HG03439 (cell line): ENCODE measurements at regions not wholly inside any gene's neighbourhood (a gene's known extent, or its start where the extent isn't known, plus 50 kb on each side); places are given as distances from the start of the nearest gene placed in this dataset.

Source experiments
- ATAC-seq: cut with Tn5 transposase; IDR thresholded peaks from one replicate; pipeline ENCODE4 v1.9.1; 2021; ENCODE audit warnings: mild to moderate bottlenecking, moderate library complexity; ENCODE audit not compliant: unreplicated experiment

DNA sequence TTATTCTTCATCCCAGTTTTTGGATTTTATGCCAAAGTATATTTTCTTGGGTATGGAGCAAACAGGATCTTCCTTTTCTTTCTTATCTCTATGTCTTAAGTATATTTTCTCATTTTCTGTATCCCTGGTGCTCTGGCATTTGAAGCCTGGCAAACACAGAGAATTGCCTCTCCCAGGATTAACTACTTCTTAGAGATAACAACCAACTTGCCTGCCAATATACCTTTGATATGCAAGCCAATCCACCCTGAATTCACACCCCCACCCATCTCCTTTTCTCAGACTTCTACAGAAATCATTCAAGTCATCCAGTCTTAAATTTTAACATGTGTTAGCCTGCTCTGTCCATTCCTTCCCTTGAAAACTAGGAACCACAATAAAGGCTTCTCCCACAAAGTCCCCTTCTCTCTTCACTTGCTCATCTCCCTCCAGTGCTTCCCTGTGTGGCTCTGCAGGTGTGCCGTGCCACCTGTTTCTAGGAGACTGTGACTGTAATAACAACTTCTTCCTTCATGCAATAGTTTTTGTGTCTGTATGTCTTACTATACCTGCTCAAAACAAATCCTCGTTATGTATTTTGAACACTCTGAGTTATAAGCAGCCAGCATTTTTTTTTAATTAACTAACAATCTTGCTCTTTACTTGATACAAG, 649.7 kb upstream of the RIOK2 start:
- ATAC-seq: no peak

- ATAC-seq: no peak
Observed at GRCh38 chr5:97834561-97834960, 651.5 kb upstream of the RIOK2 start.

DNA sequence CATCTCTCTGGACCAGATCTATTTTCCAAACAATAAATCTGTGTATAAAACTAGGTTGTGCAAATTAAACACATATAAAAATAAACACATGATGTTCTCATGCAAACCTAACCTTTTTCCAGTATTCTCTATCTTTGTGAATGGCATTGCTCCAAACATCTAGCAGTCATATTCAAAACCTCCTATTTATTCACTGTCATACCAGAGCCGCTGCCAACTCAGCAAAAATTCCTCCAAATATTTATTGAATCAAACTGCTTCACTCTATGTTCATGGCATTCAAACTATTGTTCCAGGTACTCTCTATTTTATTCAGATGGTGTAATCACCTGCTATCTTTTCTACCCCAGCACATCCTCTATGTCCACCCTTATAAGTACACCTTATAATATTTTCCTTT, 652.1 kb upstream of the RIOK2 start:
- no peak for ATAC-seq

DNA sequence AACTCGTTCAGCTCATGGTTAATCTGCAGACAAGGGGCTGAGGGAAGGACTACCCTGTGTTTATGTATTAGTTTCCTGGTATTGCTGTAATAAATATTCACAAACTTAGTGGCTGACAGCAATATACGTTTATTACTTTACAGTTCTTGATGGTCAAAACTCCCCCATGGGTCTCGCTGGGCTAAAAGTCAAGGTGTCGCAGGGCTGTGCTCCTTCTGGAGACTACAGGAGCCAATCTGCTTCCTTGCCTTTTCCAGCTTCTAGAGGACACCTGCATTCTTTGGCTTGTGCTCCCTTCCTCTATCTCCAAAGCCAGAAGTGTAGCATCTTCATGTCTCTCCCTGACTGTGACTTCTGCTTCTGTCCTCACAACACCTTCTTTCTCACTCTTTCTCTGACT, 653.8 kb upstream of the RIOK2 start:
- ATAC-seq: no peak

- peak; percentile 92 for ATAC-seq
Observed at GRCh38 chr5:97838214-97838613, 655.2 kb upstream of the RIOK2 start.

DNA sequence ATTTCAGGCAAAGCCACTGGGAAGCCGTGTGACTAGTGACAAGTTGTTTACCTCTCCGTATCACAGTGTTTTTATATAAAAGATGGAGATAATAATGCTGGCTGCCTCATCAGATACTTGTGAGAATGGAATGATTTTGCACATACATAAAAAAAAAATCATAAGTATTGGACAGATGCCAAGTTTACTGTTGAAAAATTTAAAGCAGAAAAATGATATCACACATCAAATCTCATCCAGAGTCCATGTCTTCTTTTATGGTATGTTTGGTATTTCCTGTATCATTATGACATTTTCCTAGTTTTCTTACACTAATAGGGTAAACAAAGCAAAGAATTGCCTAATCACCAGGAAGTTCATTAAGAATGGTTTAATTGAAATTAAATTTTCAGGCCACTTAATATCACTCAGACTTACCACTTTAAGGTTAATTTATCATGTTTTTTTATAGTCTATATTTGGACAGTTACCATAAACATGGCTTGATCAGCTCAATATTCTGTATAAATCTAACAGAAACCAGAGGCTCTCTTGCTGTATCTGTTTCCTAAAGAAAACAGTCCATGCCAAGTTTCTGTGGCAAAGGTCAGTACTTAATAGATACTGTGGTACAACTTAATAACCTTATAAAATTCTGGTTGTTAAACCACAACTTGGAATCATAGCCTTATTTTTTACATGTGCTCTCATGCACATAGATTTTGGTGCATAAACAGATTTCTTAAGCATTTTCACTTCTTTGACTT, 656.5 kb upstream of the RIOK2 start:
- no peak for ATAC-seq

DNA sequence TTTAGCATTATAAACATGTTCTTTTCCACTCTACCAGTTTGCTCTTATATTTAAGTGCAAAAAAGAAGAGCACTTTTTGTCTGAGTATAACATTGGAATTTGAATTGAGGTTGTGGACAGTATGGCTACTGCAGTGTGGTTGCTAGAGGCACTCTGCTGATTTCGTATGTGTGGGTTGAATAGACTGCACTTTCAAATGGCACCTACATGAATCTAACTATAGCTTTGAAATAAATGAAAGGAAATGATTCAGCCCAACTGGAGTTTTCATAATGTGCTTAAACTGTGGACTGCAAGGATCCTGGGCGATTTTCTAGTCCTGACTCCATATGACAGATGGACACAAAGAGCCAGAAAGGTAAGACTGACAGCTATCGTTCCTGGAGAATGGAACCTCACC, 657.6 kb upstream of the RIOK2 start:
- ATAC-seq: no peak

GRCh38 chr5:97842687-97843086, 659.6 kb upstream of the RIOK2 start:
- ATAC-seq: no peak

DNA sequence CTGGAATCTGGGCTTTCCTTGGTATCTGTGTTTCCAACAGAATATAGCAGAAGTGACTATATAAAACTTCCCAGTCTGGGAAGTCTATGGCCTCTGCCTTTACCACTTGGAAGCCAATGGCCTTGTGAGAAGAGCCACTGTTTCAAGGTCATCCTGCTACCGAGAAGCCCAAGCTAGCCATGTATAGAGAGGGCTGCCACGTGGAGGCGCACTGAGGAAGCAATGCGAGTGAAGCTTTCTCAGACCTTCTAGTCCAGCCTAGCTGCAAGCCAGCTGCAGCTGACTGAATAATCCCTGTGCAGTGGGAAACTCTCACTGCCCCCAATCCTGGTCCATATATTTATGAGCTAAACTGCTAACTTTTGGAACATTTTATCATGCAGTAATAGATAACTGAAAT, 661.8 kb upstream of the RIOK2 start:
- no peak for ATAC-seq

- ATAC-seq: no peak
Observed at GRCh38 chr5:97846643-97847042, 663.6 kb upstream of the RIOK2 start.

DNA sequence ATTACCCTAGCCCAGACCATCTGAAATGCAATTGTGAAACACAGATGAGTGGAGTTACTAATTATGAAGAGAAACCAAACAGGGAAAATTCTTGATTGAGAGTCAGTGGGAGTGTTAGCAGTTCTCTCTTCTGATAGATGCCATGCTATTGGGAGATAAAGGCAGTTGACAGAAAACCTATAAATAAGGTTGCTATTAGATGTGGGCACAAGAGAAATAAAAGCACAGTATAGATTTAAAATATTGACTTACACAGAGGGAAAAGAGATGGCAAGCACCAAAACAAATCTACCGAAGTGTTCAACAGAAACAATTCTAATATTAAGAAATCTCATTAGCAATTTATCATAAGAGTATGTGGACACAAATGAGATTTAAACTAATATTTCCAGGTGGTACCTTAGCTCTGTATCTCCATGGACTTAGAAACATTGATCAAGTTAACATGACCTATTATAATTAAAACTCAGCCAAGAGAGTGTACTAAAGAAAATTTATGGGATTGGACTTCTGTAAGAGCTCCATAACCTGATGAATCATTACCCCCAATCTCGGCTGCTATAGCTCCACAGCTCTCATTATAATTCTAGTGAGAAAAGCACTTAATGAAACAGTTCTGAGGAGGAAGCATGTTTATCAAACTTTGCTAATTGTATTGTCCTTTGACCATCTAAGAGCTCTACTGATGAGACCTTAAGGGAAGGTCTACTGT, 665.0 kb upstream of the RIOK2 start:
- no peak for ATAC-seq

- ATAC-seq: no peak
Observed at GRCh38 chr5:97851036-97851435, 668.0 kb upstream of the RIOK2 start.

GRCh38 chr5:97854871-97855762, 672.1 kb upstream of the RIOK2 start:
- no peak for ATAC-seq

DNA sequence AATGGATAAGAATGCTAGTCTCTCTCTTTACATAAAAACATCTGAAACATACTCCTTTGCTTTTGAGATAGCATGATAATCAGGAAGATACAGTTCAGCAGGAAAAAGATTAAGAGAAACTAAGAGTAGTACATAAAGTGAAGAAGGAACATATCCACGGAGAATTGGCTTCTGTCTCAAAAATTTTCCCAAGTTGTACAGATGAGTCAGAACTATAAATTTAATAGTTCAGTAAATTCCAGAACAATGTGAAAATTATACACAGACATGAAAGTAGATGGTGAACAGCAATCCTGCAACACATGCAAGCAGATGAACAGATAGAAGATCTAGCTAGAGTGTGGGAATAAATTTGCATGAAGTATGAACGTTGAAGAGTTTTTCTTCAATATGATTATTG, 691.4 kb upstream of the RIOK2 start:
- no peak for ATAC-seq

DNA sequence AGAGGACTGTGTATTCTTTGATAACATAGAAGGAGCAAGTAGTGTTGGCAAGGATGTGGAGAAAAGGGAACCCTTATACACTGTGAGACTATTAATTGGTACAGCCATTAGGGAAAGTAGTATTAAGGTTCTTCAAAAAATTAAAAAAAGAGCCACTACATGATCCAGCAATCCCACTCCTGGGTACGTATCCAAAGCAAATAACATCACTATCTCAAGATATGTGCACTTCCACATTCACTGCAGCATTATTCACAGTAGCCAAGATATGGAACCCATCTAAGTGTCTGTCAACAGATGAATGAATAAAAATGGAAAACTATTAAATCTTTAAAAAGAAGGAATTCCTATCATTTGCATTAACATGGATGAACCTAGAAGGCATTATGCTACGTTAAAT, 693.2 kb upstream of the RIOK2 start:
- ATAC-seq: no peak

- no peak for ATAC-seq
Observed at GRCh38 chr5:97877588-97877987, 694.5 kb upstream of the RIOK2 start.

DNA sequence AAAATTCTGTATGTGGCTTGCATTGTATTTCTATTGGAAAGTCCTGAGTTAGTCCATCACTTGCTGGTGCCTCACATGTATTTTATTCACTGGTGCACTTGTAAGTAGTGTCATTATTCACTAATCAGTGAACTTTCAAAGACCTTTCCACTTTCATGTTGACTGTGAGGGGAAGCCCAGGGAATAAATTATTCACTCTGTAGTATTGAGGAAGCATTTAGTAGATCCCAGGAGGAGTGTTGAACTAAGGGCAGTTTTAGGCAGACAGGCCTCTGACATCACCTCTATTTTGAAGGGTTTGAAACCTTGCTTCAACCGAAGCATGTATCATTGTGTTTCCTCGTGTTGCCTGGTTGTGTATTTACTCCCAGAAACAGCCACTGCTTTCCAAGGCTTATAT, 705.4 kb upstream of the RIOK2 start:
- ATAC-seq: peak; percentile 89

DNA sequence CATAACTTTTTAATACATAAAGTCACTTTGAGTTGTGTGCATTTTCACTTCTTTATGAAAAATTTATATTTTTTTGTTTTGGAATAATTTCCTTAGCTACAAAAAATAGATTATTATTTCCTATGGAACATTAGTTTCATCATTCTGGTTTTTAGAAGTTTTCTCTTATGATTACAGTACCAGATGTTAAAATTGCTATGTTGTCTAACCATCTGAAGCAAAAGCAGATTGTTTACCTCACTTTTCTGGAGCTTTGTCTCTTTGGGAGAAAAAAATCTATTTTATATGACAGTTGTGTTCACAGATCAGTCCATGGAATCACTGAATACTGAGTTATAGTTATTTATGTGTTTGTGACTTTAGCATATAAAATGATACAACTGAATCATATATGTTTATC, 708.9 kb upstream of the RIOK2 start:
- ATAC-seq: no peak

DNA sequence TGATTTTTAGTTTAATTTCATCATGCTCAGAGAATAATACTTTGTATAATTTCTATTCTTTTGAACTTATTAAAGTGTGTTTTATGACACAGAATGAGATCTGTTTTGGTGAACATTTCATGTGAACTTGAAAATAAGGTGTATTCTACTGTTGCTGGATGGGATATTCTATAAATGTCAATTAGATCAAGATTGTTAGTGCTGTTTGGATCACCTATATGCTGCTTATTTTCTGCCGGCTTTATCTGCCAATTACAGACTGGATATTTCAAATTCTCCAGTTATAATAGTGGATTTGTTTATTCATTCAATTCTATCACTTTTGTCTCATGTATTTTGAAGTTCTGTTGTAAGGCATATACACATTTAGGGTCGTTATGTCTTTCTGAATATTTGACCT, 720.7 kb upstream of the RIOK2 start:
- ATAC-seq: no peak

GRCh38 chr5:97906135-97906534, 723.1 kb upstream of the RIOK2 start:
- no peak for ATAC-seq
